Endothelial cell (in vitro differentiated cells): ENCODE measurements at regions not wholly inside any gene's neighbourhood (a gene's known extent, or its start where the extent isn't known, plus 50 kb on each side); places are given as distances from the start of the nearest gene placed in this dataset.

Experiments used
- DNase-seq: peaks from one replicate; pipeline ENCODE4 v3.0.0; 2021; ENCODE audit warnings: low spot score
- H3K27ac Mint-ChIP-seq: one replicate; pipeline ENCODE4 v1.8.0; 2021; ENCODE audit warnings: mixed read lengths, inconsistent platforms; ENCODE audit not compliant: unreplicated experiment
- H3K27me3 Mint-ChIP-seq: one replicate; pipeline ENCODE4 v1.8.0; 2021; ENCODE audit warnings: mild to moderate bottlenecking, moderate library complexity, mixed read lengths, inconsistent platforms; ENCODE audit not compliant: unreplicated experiment
- H3K36me3 Mint-ChIP-seq: one replicate; pipeline ENCODE4 v1.8.0; 2021; ENCODE audit warnings: mild to moderate bottlenecking, low read depth, mixed read lengths, inconsistent platforms; ENCODE audit not compliant: unreplicated experiment
- H3K4me1 Mint-ChIP-seq: one replicate; pipeline ENCODE4 v1.8.0; 2021; ENCODE audit warnings: mild to moderate bottlenecking, mixed read lengths, inconsistent platforms; ENCODE audit not compliant: unreplicated experiment
- H3K4me3 Mint-ChIP-seq: one replicate; pipeline ENCODE4 v1.8.0; 2021; ENCODE audit warnings: mild to moderate bottlenecking, mixed read lengths, inconsistent platforms; ENCODE audit not compliant: unreplicated experiment
- H3K9me3 Mint-ChIP-seq: one replicate; pipeline ENCODE4 v1.8.0; 2021; ENCODE audit warnings: mixed read lengths, inconsistent platforms; ENCODE audit not compliant: unreplicated experiment
- TF ChIP-seq, protein P1 (sequence below): fragments of 200-600 bp; sonication (generic); IDR thresholded peaks from one replicate; pipeline ENCODE4 v1.5.0; 2021; ENCODE audit warnings: antibody characterized with exemption; ENCODE audit not compliant: unreplicated experiment

- H3K4me3 Mint-ChIP-seq = no peak overlapping the region
- no peak overlapping the region for H3K27ac Mint-ChIP-seq
- H3K9me3 Mint-ChIP-seq = no peaks in the 10 kb centered on the region
- no peaks in the 10 kb centered on the region for H3K4me1 Mint-ChIP-seq
- peaks cover 4% of the 10 kb centered on the region for H3K27me3 Mint-ChIP-seq
- DNase-seq = no peak
- TF ChIP-seq, protein P1, sequence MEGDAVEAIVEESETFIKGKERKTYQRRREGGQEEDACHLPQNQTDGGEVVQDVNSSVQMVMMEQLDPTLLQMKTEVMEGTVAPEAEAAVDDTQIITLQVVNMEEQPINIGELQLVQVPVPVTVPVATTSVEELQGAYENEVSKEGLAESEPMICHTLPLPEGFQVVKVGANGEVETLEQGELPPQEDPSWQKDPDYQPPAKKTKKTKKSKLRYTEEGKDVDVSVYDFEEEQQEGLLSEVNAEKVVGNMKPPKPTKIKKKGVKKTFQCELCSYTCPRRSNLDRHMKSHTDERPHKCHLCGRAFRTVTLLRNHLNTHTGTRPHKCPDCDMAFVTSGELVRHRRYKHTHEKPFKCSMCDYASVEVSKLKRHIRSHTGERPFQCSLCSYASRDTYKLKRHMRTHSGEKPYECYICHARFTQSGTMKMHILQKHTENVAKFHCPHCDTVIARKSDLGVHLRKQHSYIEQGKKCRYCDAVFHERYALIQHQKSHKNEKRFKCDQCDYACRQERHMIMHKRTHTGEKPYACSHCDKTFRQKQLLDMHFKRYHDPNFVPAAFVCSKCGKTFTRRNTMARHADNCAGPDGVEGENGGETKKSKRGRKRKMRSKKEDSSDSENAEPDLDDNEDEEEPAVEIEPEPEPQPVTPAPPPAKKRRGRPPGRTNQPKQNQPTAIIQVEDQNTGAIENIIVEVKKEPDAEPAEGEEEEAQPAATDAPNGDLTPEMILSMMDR = no peak
- peaks cover 3% of the 10 kb centered on the region for H3K36me3 Mint-ChIP-seq
Measured at GRCh38 chr15:77727635-77728304, 95.1 kb upstream of the LINGO1 start.

DNA sequence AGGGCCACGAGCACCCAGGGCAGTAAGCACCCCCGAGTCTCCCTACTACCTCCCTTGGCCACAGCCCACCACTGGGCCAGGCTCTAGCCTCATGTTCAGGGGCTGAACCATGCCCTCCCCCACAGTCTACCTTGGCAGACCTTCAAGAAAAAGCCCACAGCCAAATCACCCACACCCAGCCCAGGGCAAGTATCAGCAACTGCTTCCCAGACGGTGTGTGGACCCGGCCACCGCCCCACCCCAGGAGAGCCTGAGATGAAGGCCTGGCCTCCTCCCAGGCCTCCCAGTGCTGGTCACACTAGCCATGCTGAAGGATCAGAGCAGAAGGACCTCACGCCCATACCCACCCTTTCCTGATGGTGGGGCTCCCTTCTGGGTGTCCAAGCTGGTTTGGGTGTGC lies 92.0 kb upstream of the LINGO1 start:
- Mint-ChIP-seq H3K9me3 (no peaks in the 10 kb centered on the region), H3K4me1 (no peaks in the 10 kb centered on the region), H3K27me3 (peaks cover 6% of the 10 kb centered on the region), H3K36me3 (peaks cover 4% of the 10 kb centered on the region), H3K4me3 (no peak overlapping the region), H3K27ac (no peak overlapping the region)
- TF ChIP-seq, protein P1 = no peak
- no peak for DNase-seq

- TF ChIP-seq, protein P1 = no peak
- DNase-seq = no peak
- H3K27me3 Mint-ChIP-seq = peaks cover 3% of the 10 kb centered on the region
Measured at GRCh38 chr15:77723756-77724155, 91.0 kb upstream of the LINGO1 start.

GRCh38 chr15:77722759-77723460 lies 90.2 kb upstream of the LINGO1 start:
- Mint-ChIP-seq H3K27ac (no peak overlapping the region), H3K36me3 (peaks cover 4% of the 10 kb centered on the region), H3K9me3 (no peaks in the 10 kb centered on the region), H3K4me1 (no peaks in the 10 kb centered on the region), H3K4me3 (no peak overlapping the region), H3K27me3 (peaks cover 3% of the 10 kb centered on the region)
- no peak for DNase-seq
- TF ChIP-seq, protein P1 = no peak

More at GRCh38 chr15:77723756-77724155, 91.0 kb upstream of the LINGO1 start:
- Mint-ChIP-seq H3K4me1 (no peaks in the 10 kb centered on the region), H3K9me3 (no peaks in the 10 kb centered on the region), H3K4me3 (no peak overlapping the region), H3K27ac (no peak overlapping the region), H3K36me3 (peaks cover 4% of the 10 kb centered on the region)

DNA sequence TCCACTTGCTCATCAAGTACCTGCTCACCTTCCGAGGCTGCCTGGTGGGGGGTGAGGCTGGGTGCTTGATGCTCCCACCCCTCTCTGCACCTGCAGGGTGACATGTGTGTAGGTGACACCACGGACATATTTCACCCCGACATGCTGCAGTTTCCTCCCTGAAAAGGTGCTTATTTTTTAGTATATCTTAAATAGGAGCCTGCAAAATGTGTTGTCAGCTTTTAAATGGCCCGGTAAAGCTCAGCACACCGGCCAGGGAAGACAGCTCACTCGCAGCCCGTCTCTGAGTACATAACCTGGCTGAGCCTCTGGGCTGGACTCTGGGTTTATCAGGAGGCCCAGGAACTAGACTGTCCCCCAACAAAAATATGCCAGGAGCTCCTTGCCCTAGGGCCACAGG lies 89.3 kb upstream of the LINGO1 start:
- TF ChIP-seq, protein P1 = no peak
- no peaks in the 10 kb centered on the region for H3K4me1 Mint-ChIP-seq
- no peak overlapping the region for H3K4me3 Mint-ChIP-seq
- peaks cover 4% of the 10 kb centered on the region for H3K36me3 Mint-ChIP-seq
- no peaks in the 10 kb centered on the region for H3K9me3 Mint-ChIP-seq
- peaks cover 3% of the 10 kb centered on the region for H3K27me3 Mint-ChIP-seq
- no peak overlapping the region for H3K27ac Mint-ChIP-seq
- DNase-seq = no peak
